ENCODE measurements at regions not wholly inside any gene's neighbourhood (a gene's known extent, or its start where the extent isn't known, plus 50 kb on each side); places are given as distances from the start of the nearest gene placed in this dataset.
A peak's percentile ranks its signal among the peaks of the same experiment; 100 is the strongest.
"Not testable (repeated sequence)": the region's sequence is repeated elsewhere in the genome, so short reads cannot be mapped to it uniquely, and the experiment has no call there.

GRCh38 chr10:34015700-34016099 lies 681.2 kb upstream of the NRP1 start:
- no peak for DNase-seq (ENCODE audit: low spot score)

GRCh38 chr10:34013235-34013634 lies 678.8 kb upstream of the NRP1 start:
- DNase-seq (ENCODE audit: low spot score) = no peak

- no peak for DNase-seq (ENCODE audit: low spot score)
These were observed 676.4 kb upstream of the NRP1 start for GRCh38 chr10:34010891-34011290.

GRCh38 chr10:34010228-34010627 lies 675.8 kb upstream of the NRP1 start:
- not testable (repeated sequence) for DNase-seq (ENCODE audit: low spot score)

GRCh38 chr10:34008656-34009055 lies 674.2 kb upstream of the NRP1 start:
- DNase-seq (ENCODE audit: low spot score) = no peak

GRCh38 chr10:34006471-34006870 lies 672.0 kb upstream of the NRP1 start:
- DNase-seq (ENCODE audit: low spot score) = no peak

- no peak for DNase-seq (ENCODE audit: low spot score)
These were observed 669.1 kb upstream of the NRP1 start for GRCh38 chr10:34003561-34003960.

GRCh38 chr10:34002896-34003295 lies 668.4 kb upstream of the NRP1 start:
- DNase-seq (ENCODE audit: low spot score) = no peak

GRCh38 chr10:34001831-34002230 lies 667.4 kb upstream of the NRP1 start:
- DNase-seq (ENCODE audit: low spot score) = no peak

GRCh38 chr10:34001087-34001580 lies 666.7 kb upstream of the NRP1 start:
- peak; percentile 71 for DNase-seq (ENCODE audit: low spot score)

- DNase-seq (ENCODE audit: low spot score) = no peak
These were observed 659.5 kb upstream of the NRP1 start for GRCh38 chr10:33993917-33994316.

GRCh38 chr10:33991924-33992323 lies 657.5 kb upstream of the NRP1 start:
- no peak for DNase-seq (ENCODE audit: low spot score)

- DNase-seq (ENCODE audit: low spot score) = no peak
These were observed 652.0 kb upstream of the NRP1 start for GRCh38 chr10:33986515-33986914.

GRCh38 chr10:33986016-33986415 lies 651.5 kb upstream of the NRP1 start:
- DNase-seq (ENCODE audit: low spot score) = no peak

- DNase-seq (ENCODE audit: low spot score) = peak; percentile 20
These were observed 648.5 kb upstream of the NRP1 start for GRCh38 chr10:33982995-33983394.

- DNase-seq (ENCODE audit: low spot score) = no peak
These were observed 646.8 kb upstream of the NRP1 start for GRCh38 chr10:33981301-33981700.

- DNase-seq (ENCODE audit: low spot score) = no peak
These were observed 644.7 kb upstream of the NRP1 start for GRCh38 chr10:33979195-33979594.

GRCh38 chr10:33975481-33975880 lies 641.0 kb upstream of the NRP1 start:
- DNase-seq (ENCODE audit: low spot score) = no peak

- DNase-seq (ENCODE audit: low spot score) = no peak
These were observed 640.6 kb upstream of the NRP1 start for GRCh38 chr10:33974976-33975478.

GRCh38 chr10:33968983-33969382 lies 634.5 kb upstream of the NRP1 start:
- no peak for DNase-seq (ENCODE audit: low spot score)

- DNase-seq (ENCODE audit: low spot score) = no peak
These were observed 633.2 kb upstream of the NRP1 start for GRCh38 chr10:33967606-33968120.

GRCh38 chr10:33966946-33967345 lies 632.5 kb upstream of the NRP1 start:
- DNase-seq (ENCODE audit: low spot score) = no peak

- DNase-seq (ENCODE audit: low spot score) = no peak
These were observed 631.5 kb upstream of the NRP1 start for GRCh38 chr10:33965795-33966581.

All from A172 (cell line).